GM04504 (cell line): ENCODE measurements at regions not wholly inside any gene's neighbourhood (a gene's known extent, or its start where the extent isn't known, plus 50 kb on each side); places are given as distances from the start of the nearest gene placed in this dataset.
"Not testable (repeated sequence)": the region's sequence is repeated elsewhere in the genome, so short reads cannot be mapped to it uniquely, and the experiment has no call there.

Experiments used
- DNase-seq: peaks from one replicate; pipeline ENCODE4 v3.0.0-alpha.2; 2012; ENCODE audit warnings: low read depth

GRCh38 chr9:31336841-31337240 is 1047.6 kb upstream of the ACO1 start:
- no peak for DNase-seq

DNA sequence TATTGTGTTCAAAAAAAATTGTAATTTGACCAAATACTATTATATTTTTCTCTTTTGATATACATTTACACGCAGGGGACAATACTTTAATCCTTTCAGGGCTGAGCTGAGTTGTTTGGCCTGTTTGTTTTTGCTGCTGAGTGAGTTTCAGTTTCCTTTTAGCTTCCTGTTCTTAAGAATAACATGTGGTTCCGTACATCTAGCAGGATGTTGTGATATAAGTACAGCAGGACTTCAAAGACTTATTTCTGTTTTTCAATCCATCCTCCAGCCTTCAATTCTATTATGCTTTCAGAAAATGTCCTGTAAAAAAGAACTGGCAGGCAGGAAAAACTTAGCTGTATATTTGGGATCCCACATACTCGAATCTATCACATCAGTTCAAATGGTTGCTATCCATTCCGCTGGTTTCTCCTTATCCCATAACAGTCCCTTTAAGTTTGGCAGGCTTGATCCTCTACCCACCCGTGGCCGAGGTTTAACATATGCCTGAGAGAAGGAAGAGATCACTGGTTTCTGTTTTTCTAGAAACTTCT is 1037.3 kb upstream of the ACO1 start:
- peak; percentile 4 for DNase-seq

DNA sequence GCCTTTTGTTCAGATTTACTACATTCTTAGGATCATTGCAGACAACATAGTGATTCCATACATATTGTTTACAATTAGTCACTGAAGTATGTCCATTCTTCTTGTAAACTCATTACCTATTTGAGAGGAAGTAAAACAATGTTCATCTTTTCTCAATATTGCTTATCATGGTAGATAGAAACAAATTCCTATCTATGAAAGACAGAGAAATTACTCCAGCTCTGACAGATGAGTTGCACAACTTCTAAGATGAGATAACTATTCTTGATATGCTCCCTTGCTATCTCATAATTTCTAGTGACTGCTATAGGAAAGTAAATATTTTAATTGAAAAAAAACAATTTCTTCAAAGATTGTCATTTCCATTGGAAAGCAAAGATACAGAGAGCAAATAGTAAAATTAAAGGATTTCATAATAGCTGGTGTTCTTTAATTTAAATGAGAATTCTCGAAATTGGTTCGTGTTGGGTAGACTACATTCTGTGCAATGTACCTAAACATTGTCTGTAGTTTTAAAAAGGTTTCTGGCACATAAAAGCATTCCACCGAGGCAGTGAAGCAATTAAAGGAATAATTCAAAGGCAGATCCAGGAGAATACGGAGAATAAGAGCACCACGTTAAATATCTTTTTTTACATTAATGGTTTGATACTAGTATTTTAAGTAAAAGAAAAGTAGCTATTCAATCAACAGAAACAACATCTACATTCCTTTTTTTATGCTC is 1029.1 kb upstream of the ACO1 start:
- DNase-seq = no peak

DNA sequence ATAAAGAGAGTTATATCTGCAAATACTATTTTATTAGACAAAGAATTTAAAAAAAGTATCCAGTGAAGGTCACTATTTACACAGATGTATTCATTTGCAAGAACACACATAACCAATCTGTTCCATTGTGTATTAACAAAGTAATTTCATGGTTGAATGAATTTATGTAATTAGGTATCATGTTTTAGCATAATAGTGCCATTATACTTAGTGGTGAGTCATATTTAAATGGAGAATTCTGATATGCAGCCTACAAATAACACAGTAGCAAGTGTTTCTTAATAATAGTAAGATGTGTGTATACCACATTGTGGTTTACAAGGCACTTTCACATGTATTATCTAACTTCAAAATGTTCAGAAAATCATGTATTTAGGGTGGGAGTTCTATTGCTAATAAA is 1028.5 kb upstream of the ACO1 start:
- DNase-seq = no peak

GRCh38 chr9:31359071-31359470 is 1025.4 kb upstream of the ACO1 start:
- DNase-seq = no peak

DNA sequence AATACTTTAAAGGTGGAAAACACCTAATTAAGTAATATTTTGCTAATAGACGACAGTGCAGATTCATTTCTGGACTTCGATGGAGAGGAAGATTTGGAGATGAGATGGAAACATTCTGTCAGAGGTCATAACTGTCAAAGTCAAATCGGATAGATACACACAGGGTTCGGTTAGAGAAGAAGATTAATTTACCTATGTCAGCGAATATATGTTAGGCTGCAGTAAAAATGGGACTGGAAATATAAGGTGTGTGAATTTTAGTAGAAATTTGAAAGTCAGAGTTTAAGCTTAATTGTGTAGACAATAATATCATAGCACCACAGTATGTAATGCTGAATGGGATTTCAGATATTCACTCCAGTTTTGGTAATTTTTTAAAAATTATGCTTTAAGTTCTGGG is 1020.3 kb upstream of the ACO1 start:
- no peak for DNase-seq

GRCh38 chr9:31372799-31373587 is 1011.5 kb upstream of the ACO1 start:
- no peak for DNase-seq

- DNase-seq = no peak
Measured at GRCh38 chr9:31377358-31377757, 1007.1 kb upstream of the ACO1 start.

DNA sequence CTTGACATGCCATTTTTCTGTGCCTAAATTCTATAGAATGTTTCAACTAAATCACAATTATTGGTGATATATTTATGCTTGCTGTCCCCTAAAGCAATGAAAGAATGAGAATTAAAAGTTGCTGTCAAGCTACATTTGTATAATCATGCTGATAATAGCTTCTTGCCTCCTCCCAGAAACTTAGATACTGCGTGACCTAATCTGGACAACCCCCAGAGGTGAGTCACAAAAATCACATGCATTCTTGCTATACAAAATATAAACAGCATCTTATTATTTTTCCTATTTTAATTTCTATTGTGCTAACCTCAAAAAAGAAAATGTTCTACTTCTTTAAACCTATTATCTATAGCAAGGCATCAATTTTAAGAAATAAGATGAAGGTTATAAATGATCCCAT is 995.8 kb upstream of the ACO1 start:
- no peak for DNase-seq

DNA sequence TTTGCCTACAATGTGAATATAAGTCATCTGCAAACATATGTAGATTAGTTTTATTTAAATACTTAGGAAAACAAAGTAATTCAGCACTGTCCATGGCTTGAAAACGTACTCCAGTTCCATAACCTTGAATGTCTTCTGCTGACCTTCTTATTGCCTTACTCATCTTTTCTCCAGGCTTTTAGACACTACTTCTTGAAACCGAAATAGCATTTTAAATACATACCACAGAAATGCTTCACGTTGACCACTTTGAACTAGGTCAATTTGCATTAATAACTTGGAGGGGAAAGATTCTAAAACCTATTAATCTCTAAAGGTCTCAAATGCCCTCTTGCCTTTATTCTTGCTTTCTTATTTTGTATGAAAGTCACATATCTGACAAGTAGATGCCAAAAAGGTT is 995.4 kb upstream of the ACO1 start:
- no peak for DNase-seq

- DNase-seq = no peak
Measured at GRCh38 chr9:31390403-31391025, 993.9 kb upstream of the ACO1 start.

DNA sequence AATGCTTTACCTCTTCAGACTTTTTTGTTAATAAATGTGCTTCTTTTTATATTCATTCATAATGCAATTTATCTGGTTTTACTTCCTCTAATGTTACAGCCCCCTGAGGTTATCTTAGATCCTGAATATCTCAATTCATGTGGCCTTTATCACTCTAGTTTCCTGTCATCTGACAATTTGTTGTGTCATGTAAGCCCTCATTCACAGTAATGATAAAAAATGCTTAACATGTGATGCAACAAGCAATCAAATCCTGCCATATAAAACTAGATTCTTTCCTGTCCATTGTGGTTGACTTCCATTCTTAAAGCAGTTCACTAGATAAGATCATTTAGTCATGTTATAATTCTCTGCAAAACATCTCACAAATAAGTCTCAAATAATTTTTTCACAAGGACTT is 991.2 kb upstream of the ACO1 start:
- DNase-seq = no peak

GRCh38 chr9:31394015-31394473 is 990.4 kb upstream of the ACO1 start:
- DNase-seq = no peak

DNA sequence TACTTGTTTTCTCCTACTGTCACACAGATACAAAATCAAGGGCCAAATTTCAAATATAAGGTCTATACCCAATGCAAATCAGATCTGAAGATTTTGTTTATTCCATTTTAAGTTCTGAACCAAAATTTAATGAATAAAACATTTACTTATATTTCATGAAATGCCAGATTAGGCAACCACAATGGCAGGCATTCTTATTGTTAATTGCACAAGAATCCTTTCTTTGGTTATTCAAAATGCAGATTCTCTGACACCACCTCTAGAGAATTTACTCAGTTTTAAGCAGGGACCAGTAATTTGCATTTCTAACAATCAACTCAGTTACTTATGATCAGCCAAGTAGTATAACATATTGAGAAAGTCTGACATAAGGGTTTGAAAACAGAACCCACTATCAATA is 972.4 kb upstream of the ACO1 start:
- DNase-seq = no peak

DNA sequence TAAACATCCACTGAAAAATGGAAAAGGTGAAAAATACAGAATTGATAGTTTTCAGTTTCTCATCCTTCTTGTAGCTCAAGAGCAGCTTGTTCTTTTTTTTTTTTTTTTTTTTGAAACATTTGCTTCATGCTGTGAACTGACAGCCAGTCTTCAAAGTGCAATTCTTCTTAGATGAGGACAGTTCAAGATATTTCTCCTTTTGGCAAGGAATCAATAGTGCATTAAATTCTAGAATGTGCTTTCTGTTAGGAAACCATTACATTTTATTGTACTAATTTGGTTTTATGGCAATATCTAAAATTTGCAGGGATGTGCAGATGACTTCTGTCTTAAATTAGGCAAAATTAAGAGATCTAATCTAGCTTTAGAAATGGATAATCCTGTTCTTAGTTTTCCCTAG is 969.3 kb upstream of the ACO1 start:
- no peak for DNase-seq

GRCh38 chr9:31418419-31418818 is 966.0 kb upstream of the ACO1 start:
- DNase-seq = no peak

GRCh38 chr9:31443630-31444457 is 940.6 kb upstream of the ACO1 start:
- not testable (repeated sequence) for DNase-seq

DNA sequence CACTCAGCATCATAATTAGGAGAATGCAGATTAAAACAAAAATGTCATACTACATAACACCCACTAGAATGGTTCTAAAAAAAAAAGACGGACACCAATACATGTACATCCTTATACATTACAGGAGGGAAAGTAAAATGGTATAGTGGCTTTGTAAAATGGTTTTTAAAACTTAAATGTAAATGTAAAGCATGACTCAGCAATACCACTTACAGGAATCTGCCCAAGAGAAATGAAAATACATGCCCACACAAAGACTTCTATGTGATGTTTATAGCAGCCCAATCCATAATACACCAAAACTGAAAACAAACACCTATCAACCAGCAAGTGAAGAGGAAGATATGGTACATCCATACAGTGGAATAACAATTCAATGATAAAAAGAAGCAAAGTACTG is 939.1 kb upstream of the ACO1 start:
- DNase-seq = no peak

GRCh38 chr9:31445960-31446359 is 938.5 kb upstream of the ACO1 start:
- DNase-seq = no peak

- DNase-seq = no peak
Measured at GRCh38 chr9:31467075-31467474, 917.4 kb upstream of the ACO1 start.

GRCh38 chr9:31470051-31470450 is 914.4 kb upstream of the ACO1 start:
- no peak for DNase-seq

GRCh38 chr9:31471010-31471409 is 913.4 kb upstream of the ACO1 start:
- DNase-seq = no peak
